IPS-20b (cell line): ENCODE measurements at regions not wholly inside any gene's neighbourhood (a gene's known extent, or its start where the extent isn't known, plus 50 kb on each side); places are given as distances from the start of the nearest gene placed in this dataset.

Experiments used
- H3K27ac ChIP-seq: one replicate; pipeline ENCODE4 v1.5.1; 2013; ENCODE audit warnings: low read length
- H3K27me3 ChIP-seq: 2 replicates; pipeline ENCODE4 v1.6.1; 2013; ENCODE audit warnings: mild to moderate bottlenecking, low read length, inconsistent platforms; ENCODE audit not compliant: insufficient read depth
- H3K36me3 ChIP-seq: 2 replicates; pipeline ENCODE4 v1.6.1; 2013; ENCODE audit warnings: low read depth, mild to moderate bottlenecking, inconsistent platforms, low read length, moderate library complexity; ENCODE audit not compliant: insufficient read depth
- H3K4me1 ChIP-seq: 2 replicates; pipeline ENCODE4 v1.6.1; 2013; ENCODE audit warnings: mild to moderate bottlenecking, control low read depth, inconsistent platforms, low read length, moderate library complexity; ENCODE audit not compliant: insufficient read depth
- H3K4me3 ChIP-seq: 2 replicates; pipeline ENCODE4 v1.5.1; 2013; ENCODE audit warnings: mild to moderate bottlenecking, low read length, inconsistent platforms
- H3K9ac ChIP-seq: 2 replicates; pipeline ENCODE4 v1.6.1; 2013; ENCODE audit warnings: low read depth, mild to moderate bottlenecking, inconsistent platforms, low read length, moderate library complexity
- H3K9me3 ChIP-seq: 2 replicates; pipeline ENCODE4 v1.6.1; 2013; ENCODE audit warnings: mild to moderate bottlenecking, low read depth, low read length, inconsistent platforms; ENCODE audit not compliant: insufficient read depth

DNA sequence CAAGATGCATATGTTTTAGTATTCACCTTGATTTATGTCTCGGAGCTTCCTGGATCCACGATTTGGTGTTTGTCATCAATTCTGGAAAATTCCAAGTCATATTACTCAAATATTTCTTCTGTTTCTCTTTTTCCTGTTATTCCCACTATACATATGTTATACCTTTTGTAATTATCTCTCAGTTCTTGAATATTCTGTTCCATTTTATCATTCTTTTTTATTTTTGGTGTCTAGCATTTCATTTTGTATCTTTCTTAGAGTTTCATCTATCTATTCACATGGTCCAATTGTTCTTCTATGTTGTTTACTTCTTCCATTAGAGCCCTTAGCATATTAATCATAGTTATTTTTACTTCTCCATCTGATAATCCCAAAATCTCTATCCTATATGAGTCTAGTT is 637.8 kb upstream of the GRAMD2B start:
- Histone ChIP-seq H3K9me3 (no peaks in the 10 kb centered on the region), H3K27ac (no peak overlapping the region), H3K27me3 (no peaks in the 10 kb centered on the region), H3K4me3 (no peak overlapping the region), H3K4me1 (peaks cover 6% of the 10 kb centered on the region; the same call in 1 of the 2 replicates), H3K9ac (no peak overlapping the region), H3K36me3 (no peaks in the 10 kb centered on the region)

DNA sequence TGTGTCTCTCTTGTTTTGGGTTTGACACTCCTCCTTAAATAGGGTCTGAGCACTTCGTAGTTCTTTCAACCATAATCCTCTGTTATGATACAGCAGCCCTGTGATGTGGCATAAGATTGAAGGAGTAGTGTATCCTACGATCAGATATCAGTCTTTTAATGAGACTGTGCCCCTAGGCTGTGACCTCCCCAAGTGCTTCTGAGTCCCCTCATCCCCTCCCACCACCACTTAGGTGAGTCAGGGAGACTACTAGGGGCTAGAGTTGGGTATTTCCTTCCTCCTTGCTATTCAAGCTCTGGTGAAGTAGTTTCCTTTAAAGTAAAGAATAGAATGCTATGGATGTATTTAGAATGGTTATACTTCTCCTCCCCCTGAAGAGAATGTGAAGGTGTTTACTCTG is 637.2 kb upstream of the GRAMD2B start:
- no peak overlapping the region for H3K9ac ChIP-seq
- H3K36me3 ChIP-seq: no peaks in the 10 kb centered on the region
- H3K9me3 ChIP-seq: no peaks in the 10 kb centered on the region
- no peak overlapping the region for H3K4me3 ChIP-seq
- H3K4me1 ChIP-seq: peaks cover 6% of the 10 kb centered on the region; the same call in 1 of the 2 replicates
- H3K27ac ChIP-seq: no peak overlapping the region
- no peaks in the 10 kb centered on the region for H3K27me3 ChIP-seq

DNA sequence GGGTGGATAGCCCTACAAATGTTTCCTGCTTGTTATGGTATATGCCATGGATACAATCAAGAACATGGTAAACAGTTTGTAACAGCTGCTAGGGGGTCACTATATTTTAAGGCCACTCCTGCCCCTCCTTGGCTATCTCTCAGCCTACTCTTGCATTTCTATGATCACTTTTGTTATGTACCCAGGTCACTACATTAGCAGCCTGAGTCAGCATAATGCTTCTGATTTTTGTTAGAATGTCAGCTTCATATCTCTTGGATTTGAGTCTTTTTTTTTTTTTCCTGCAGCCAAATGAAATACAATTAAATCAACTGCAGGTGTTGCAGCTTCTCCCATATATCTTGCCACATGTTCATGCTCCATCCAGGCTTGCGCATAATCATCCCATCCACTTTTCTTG is 629.7 kb upstream of the GRAMD2B start:
- H3K4me1 ChIP-seq: no peaks in the 10 kb centered on the region

DNA sequence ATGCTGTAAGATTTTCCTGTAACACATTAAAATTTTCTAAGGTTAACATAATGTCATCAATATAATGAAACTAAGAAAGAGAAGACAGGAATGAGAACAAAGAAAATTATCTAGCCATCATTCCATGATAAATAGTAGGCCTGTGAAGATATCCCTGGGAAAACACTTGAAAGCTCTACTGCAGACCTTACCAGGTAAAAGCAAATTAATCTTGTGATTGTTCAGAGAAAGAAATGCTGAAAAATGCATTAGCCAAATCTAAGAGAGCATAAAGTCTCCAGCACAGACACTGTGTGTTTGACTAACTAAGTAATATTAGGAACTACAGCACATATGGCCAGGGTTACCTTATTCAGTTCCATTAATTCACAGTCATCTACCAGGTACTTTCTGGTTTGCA is 628.3 kb upstream of the GRAMD2B start:
- Histone ChIP-seq H3K27ac (no peak overlapping the region), H3K36me3 (no peaks in the 10 kb centered on the region), H3K4me1 (no peaks in the 10 kb centered on the region), H3K27me3 (no peaks in the 10 kb centered on the region), H3K9me3 (no peaks in the 10 kb centered on the region), H3K9ac (no peak overlapping the region), H3K4me3 (no peak overlapping the region)

More for the DNA sequence above, 629.7 kb upstream of the GRAMD2B start:
- no peaks in the 10 kb centered on the region for H3K36me3 ChIP-seq
- H3K9ac ChIP-seq: no peak overlapping the region
- H3K27ac ChIP-seq: no peak overlapping the region
- H3K9me3 ChIP-seq: no peaks in the 10 kb centered on the region
- no peak overlapping the region for H3K4me3 ChIP-seq
- H3K27me3 ChIP-seq: no peaks in the 10 kb centered on the region

DNA sequence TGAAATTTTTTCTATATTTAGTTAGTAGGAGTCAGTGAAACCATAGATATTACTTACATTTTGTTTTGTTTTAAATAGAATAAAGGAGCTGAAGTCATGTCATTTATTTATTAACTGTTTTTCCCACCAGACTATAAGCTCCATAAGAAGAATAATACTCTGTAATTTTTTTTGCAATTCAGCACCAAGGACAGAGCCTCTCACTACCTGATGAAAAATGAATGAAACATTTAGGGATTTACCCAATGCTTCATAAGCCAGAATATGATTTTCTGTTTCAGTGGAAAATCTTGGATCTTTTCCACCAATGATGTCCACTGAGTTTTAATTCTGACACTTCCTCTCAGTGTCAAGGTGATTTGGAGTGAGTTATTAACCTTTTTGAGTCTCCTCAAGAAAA is 624.9 kb upstream of the GRAMD2B start:
- Histone ChIP-seq H3K4me1 (no peaks in the 10 kb centered on the region), H3K27ac (no peak overlapping the region), H3K27me3 (no peaks in the 10 kb centered on the region), H3K36me3 (no peaks in the 10 kb centered on the region), H3K4me3 (no peak overlapping the region), H3K9ac (no peak overlapping the region), H3K9me3 (no peaks in the 10 kb centered on the region)

DNA sequence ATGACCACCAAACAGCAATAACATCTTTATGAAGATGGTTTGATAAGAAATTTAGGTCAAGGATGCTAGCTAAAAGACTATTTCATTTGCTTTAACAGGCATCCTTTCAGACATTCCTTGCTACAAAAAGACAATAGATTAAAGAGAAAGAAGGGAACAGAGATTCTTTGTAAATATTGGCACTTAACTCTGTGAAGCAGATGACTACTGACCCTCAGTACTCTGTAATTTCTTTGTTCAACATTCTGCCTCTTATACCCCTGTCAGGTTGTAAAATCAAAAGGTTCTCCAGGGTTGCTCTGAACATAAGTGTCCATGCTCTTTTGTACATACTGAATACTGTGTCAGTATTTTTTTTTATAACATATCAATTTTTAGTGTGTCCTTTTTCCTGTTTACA is 610.6 kb upstream of the GRAMD2B start:
- Histone ChIP-seq H3K9ac (no peak overlapping the region), H3K27ac (no peak overlapping the region), H3K4me1 (peaks cover 4% of the 10 kb centered on the region; the same call in 1 of the 2 replicates), H3K9me3 (no peaks in the 10 kb centered on the region), H3K27me3 (no peaks in the 10 kb centered on the region), H3K4me3 (no peak overlapping the region), H3K36me3 (no peaks in the 10 kb centered on the region)

DNA sequence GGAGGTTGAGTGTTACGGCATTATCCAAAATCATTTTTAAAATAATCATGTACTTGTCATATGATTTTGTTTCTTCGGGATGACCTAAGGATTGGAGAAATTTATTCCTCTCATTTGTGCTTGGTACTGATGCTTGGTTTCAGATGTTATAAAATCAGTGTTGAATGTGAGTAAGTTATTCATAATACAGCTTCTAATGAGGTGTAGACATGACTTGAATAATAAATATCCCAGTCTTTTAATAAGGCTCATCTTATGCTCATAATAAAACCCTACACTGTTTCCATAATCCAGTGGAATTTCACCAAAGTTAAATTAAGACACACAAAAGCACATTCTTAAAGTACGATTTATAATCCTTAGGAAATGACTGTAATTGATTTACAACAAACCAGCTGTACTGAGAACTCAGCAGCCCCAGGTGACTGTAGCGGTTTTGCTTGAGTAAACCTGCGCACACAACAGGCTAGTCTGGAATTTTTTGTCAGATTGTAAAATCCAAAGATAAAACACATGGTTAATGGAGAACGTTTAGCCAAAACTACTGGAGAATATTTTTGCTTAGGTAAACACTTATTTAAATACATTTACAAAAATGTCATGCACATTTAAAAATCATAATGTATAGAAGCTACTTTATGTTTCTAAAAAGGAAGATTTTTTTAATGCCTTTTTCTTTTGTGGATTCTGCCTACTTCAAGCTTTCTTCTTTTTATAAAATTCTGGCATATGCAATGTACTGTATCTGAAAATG is 609.8 kb upstream of the GRAMD2B start:
- no peaks in the 10 kb centered on the region for H3K27me3 ChIP-seq
- no peaks in the 10 kb centered on the region for H3K36me3 ChIP-seq
- no peaks in the 10 kb centered on the region for H3K9me3 ChIP-seq
- no peak overlapping the region for H3K9ac ChIP-seq
- H3K4me1 ChIP-seq: 0 out of 2 replicates have a peak, but pooled peaks cover 3% of the 10 kb centered on the region
- no peak overlapping the region for H3K4me3 ChIP-seq
- no peak overlapping the region for H3K27ac ChIP-seq

DNA sequence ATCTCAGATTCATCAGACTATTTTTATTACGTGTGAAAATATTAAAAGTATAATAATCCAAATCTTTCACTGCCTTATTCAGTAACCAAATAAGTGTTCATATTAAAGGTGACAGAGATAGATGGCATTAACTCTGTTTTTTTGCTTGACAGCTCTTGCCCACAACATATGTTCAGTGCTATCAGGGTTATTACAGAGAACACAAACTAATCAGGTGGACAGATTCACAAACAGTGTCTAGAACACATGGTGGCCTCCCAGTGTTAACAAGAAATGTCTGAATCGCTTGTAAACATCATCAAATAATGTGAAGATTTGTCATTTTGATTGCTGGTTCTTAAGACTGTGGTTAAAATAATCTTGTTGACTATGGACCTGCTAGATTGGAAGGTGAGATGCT is 609.1 kb upstream of the GRAMD2B start:
- H3K27ac ChIP-seq: no peak overlapping the region
- H3K4me1 ChIP-seq: 0 out of 2 replicates have a peak, but pooled peaks cover 3% of the 10 kb centered on the region

DNA sequence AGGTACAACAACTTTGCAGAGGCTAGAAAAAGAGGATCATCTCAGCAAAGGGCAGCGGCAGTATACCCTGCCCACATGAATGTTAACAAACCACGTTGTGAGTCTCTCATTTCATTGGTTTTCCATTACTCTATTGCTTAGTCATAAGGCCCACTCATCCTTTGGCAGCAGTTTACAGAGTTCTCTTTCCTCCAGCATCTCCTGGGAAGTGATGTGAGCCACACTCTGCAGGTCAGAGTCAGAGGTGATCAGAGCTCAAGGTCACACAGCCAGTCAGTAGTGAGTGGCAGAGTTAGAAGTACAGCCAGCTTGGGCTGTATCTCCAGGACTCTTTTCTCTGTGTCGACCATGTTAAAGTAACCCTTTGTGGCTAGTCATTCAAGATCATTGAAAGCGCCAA is 599.6 kb upstream of the GRAMD2B start:
- Histone ChIP-seq H3K4me1 (no peaks in the 10 kb centered on the region), H3K27me3 (no peaks in the 10 kb centered on the region), H3K27ac (no peak overlapping the region), H3K36me3 (no peaks in the 10 kb centered on the region), H3K9me3 (no peaks in the 10 kb centered on the region), H3K4me3 (no peak overlapping the region), H3K9ac (no peak overlapping the region)

More for the DNA sequence above, 609.1 kb upstream of the GRAMD2B start:
- H3K4me3 ChIP-seq: no peak overlapping the region
- no peak overlapping the region for H3K9ac ChIP-seq
- H3K27me3 ChIP-seq: no peaks in the 10 kb centered on the region
- H3K9me3 ChIP-seq: no peaks in the 10 kb centered on the region
- H3K36me3 ChIP-seq: no peaks in the 10 kb centered on the region

DNA sequence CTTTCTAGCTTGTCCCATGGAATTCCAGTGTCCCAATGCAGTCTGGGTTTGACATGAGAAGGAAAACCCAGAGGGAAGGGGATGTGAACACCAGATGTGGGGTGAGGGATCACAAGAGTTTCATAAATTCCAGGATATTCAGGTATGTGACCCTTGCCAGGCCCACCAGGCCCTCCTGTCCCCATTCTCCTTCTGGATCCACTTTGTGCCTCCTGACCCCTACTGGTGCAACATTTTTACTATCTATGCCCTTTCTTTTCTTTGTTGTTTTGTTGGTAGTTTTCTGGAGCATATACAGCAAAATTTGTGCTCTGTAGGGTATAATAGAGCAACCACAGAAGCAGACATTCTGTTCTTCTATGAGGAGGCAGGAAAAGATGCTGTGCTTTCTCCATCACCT is 597.0 kb upstream of the GRAMD2B start:
- no peaks in the 10 kb centered on the region for H3K4me1 ChIP-seq
- H3K27me3 ChIP-seq: no peaks in the 10 kb centered on the region
- H3K9ac ChIP-seq: no peak overlapping the region
- H3K9me3 ChIP-seq: no peaks in the 10 kb centered on the region
- no peak overlapping the region for H3K27ac ChIP-seq
- no peaks in the 10 kb centered on the region for H3K36me3 ChIP-seq
- no peak overlapping the region for H3K4me3 ChIP-seq

DNA sequence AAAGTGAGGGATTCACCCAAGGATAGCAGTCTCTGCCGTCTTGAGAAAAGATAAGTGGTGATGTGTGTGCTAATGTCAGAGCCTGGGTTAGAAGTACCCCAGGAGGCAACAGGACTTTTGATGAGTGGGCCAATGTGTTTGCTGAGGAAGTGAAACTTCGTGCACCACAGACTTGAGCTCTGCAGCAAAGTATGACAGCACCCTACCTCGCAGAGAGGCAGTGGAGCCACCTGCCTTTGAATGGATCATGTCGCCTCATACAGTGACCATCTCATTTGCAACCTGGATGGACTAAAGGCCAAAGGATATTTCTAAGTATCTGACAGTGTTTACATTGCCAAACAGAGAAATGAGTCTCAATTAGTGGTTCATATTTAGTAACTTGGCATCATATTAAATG is 593.9 kb upstream of the GRAMD2B start:
- H3K27ac ChIP-seq: no peak overlapping the region
- H3K36me3 ChIP-seq: no peaks in the 10 kb centered on the region
- no peaks in the 10 kb centered on the region for H3K9me3 ChIP-seq
- H3K4me3 ChIP-seq: no peak overlapping the region
- no peak overlapping the region for H3K9ac ChIP-seq
- no peaks in the 10 kb centered on the region for H3K27me3 ChIP-seq
- peaks cover 1% of the 10 kb centered on the region; the same call in 1 of the 2 replicates for H3K4me1 ChIP-seq

DNA sequence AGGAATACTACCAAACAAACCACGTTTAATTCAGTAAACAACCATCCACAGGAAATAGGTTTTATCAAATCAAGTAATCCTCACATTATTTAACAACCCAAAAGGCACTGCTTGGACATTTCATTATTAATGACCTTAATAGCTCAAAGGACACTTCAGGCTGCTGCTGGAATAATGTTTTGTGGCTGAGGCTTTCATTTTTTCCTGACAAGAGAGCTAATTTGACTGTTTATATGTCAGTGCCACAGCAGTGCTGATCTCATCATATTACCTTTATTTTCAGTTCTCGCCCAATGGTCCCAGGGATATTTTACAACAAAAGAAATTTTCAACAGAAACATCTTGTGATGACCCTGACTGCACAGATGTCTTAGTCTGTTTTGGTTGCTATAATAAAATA is 589.8 kb upstream of the GRAMD2B start:
- Histone ChIP-seq H3K36me3 (no peaks in the 10 kb centered on the region), H3K27ac (no peak overlapping the region), H3K27me3 (no peaks in the 10 kb centered on the region)

More for the DNA sequence above, 589.8 kb upstream of the GRAMD2B start:
- no peak overlapping the region for H3K9ac ChIP-seq
- H3K4me1 ChIP-seq: peaks cover 17% of the 10 kb centered on the region
- no peak overlapping the region for H3K4me3 ChIP-seq
- H3K9me3 ChIP-seq: no peaks in the 10 kb centered on the region
